WTC11 (cell line): ENCODE measurements at regions not wholly inside any gene's neighbourhood (a gene's known extent, or its start where the extent isn't known, plus 50 kb on each side); places are given as distances from the start of the nearest gene placed in this dataset.

Source experiments
- NFATC4 ChIP-seq: fragments of 250-450 bp; sonication (Bioruptor Pico); IDR thresholded peaks from 2 replicates; pipeline ENCODE4 v1.9.0; 2021; ENCODE audit warnings: mild to moderate bottlenecking
- TP53 ChIP-seq: sonication (generic); formaldehyde crosslinking; IDR thresholded peaks from 2 replicates; pipeline ENCODE4 v1.8.1; 2023; ENCODE audit warnings: mild to moderate bottlenecking, missing genetic modification reagents
- TF ChIP-seq, protein P1 (sequence below): sonication (generic); formaldehyde crosslinking; IDR thresholded peaks from 2 replicates; pipeline ENCODE4 v1.8.0; 2022; ENCODE audit warnings: missing genetic modification reagents
- TF ChIP-seq, protein P2 (sequence below): fragments of 200-600 bp; IDR thresholded peaks from 2 replicates; pipeline ENCODE4 v1.8.0; 2022; ENCODE audit warnings: antibody characterized with exemption

DNA sequence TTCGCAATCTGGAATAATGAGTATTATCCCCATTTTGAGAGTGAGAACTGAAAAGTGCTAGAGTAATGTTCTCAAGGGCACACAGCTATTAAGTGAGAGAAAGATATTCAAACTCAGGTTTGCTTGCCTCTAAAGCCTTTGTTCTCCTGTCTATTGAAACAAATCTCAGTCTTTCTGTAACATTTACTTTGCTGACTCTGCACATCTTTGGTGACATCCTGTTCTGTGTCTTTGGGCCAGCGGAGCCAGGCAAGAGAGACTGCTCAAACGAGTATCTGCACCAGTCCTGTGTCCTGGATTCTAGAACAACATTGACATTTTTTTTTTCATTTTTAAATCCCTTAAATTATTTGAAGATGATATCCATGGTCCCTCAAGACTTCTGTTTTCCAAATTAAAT, 1539.2 kb upstream of the PIK3C3 start:
- TF ChIP-seq NFATC4 (CRISPR knock-in tag) (no peak), TP53 (CRISPR knock-in tag) (no peak)
- TF ChIP-seq, protein P1, sequence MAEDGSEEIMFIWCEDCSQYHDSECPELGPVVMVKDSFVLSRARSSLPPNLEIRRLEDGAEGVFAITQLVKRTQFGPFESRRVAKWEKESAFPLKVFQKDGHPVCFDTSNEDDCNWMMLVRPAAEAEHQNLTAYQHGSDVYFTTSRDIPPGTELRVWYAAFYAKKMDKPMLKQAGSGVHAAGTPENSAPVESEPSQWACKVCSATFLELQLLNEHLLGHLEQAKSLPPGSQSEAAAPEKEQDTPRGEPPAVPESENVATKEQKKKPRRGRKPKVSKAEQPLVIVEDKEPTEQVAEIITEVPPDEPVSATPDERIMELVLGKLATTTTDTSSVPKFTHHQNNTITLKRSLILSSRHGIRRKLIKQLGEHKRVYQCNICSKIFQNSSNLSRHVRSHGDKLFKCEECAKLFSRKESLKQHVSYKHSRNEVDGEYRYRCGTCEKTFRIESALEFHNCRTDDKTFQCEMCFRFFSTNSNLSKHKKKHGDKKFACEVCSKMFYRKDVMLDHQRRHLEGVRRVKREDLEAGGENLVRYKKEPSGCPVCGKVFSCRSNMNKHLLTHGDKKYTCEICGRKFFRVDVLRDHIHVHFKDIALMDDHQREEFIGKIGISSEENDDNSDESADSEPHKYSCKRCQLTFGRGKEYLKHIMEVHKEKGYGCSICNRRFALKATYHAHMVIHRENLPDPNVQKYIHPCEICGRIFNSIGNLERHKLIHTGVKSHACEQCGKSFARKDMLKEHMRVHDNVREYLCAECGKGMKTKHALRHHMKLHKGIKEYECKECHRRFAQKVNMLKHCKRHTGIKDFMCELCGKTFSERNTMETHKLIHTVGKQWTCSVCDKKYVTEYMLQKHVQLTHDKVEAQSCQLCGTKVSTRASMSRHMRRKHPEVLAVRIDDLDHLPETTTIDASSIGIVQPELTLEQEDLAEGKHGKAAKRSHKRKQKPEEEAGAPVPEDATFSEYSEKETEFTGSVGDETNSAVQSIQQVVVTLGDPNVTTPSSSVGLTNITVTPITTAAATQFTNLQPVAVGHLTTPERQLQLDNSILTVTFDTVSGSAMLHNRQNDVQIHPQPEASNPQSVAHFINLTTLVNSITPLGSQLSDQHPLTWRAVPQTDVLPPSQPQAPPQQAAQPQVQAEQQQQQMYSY (CRISPR knock-in tag): no peak
- TF ChIP-seq, protein P2, sequence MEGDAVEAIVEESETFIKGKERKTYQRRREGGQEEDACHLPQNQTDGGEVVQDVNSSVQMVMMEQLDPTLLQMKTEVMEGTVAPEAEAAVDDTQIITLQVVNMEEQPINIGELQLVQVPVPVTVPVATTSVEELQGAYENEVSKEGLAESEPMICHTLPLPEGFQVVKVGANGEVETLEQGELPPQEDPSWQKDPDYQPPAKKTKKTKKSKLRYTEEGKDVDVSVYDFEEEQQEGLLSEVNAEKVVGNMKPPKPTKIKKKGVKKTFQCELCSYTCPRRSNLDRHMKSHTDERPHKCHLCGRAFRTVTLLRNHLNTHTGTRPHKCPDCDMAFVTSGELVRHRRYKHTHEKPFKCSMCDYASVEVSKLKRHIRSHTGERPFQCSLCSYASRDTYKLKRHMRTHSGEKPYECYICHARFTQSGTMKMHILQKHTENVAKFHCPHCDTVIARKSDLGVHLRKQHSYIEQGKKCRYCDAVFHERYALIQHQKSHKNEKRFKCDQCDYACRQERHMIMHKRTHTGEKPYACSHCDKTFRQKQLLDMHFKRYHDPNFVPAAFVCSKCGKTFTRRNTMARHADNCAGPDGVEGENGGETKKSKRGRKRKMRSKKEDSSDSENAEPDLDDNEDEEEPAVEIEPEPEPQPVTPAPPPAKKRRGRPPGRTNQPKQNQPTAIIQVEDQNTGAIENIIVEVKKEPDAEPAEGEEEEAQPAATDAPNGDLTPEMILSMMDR: no peak
